ENCODE measurements at regions not wholly inside any gene's neighbourhood (a gene's known extent, or its start where the extent isn't known, plus 50 kb on each side); places are given as distances from the start of the nearest gene placed in this dataset.
"Not testable (repeated sequence)": the region's sequence is repeated elsewhere in the genome, so short reads cannot be mapped to it uniquely, and the experiment has no call there.

- DNase-seq = no peak
Observed at GRCh38 chr7:156050636-156051569, 238.6 kb upstream of the SHH start.

GRCh38 chr7:156049366-156049765 lies 237.1 kb upstream of the SHH start:
- DNase-seq = no peak

DNA sequence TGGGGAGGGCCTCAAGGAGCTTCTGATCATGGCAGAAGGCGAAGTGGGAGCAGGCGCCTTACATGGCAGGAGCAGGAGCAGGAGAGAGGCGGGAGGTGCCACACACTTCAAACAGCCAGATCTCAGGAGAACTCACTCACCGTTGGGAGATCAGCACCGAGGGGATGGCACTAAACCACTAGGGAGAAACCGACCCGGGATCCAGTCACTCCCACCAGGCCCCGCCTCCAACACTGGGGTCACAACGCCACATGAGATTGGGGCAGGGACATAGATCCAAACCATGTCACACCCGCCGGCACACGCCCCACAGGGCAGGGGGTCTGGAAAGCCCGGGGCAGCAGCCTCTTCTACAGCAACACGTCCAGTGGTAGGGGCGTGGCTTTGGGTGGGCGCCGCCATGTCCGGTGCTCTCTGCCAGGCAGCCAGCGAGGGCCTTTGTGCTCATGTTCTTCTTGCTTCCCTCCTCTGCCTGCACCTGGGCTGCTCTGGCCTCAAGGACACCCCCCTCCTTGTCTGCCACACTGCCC lies 233.8 kb upstream of the SHH start:
- no peak for DNase-seq

DNA sequence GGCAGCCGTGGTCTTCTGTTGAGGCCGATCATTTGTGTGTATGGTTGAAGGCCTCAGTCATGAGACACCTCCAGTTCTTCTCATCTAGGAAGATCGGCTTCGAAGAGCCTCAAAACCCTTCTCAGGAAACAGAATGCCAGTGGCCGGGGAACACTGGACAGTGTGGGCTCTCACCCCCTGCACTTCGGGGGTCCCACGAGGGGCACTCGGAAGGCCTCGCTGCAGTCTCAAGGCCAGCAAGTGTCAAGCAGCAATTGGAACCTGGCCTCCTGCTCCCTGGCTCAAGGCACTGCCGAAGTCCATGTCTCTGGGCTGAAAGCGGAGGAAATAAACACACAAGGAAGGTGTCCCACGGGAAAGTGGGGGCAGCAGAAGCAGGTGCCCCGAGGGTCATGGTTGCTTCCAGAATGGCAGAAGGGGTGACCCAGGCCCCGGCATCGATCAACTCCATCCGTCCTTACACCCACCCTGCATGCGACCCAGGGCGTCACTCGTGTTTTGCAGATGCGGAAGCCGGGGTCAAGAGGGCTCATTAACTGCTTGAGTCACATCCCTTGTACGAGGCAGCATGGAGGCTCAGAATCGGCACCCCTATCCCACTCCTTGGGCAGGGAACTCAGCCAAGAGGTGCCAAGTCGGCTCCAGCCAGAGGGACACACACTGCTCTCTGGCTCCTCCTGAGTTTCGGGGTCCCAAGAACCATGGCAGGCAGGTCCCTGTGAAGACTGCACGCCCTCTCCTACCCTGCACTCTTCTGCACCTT lies 231.3 kb upstream of the SHH start:
- no peak for DNase-seq

- DNase-seq = no peak
Observed at GRCh38 chr7:156041398-156041797, 229.1 kb upstream of the SHH start.

- no peak for DNase-seq
Observed at GRCh38 chr7:156039971-156040677, 227.9 kb upstream of the SHH start.

DNA sequence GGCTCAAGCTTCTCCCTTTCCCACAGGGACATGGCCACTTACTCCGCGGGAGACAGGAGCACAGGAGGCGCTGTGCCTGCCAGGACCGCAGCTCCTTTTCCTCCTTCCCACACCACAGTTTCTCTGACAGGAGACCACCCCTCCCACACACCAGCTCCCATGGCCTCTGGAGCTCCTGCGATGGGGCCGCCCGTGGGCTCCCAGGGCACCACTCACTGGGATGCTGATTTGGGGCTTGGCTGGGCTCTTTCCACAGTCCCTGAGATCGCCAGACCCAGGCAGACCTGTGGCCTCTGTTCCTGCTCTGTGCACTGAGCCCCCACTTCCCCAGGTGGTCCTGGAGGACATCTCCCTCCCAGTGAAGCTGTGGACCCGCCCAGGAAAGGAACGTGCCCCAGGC lies 226.9 kb upstream of the SHH start:
- no peak for DNase-seq

DNA sequence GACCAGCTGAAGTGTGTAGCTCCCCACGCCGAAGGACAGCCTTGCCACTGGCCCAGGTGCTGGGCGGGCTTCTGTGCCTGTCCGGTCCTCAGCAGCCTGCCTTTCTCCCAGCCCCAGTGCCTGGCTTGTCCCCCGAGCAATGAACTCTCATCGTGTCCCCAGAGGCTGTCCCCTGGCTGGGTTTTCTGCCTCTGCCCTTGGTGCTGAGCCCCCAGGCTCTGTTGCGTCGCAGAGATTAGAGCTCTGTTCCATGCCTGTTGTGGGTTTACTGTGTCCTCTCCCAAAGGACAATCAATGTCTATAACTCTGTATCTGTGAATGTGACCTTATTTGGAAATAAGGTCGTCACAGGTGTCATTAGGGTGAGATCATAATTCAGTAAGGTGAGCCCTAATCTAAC lies 226.1 kb upstream of the SHH start:
- DNase-seq = no peak

DNA sequence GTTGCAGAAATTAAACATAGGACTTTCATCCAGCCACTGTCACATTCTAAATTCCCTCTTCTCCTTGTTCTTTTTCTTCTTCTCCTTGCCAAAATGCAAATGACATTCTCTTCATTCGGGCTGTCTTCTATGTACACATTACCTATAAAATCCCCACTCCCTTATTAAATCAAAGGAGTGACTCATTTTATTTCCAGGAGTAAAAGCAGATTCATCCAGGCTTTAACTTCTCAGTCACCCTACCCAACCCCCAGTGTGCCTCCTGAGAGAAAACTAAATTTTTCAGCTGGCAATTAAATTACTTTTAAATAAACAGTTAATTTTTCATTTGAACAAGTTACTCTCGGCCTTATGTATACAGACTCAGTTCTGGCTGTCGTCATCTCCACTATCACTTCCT lies 223.9 kb upstream of the SHH start:
- no peak for DNase-seq

GRCh38 chr7:156035387-156035786 lies 223.1 kb upstream of the SHH start:
- not testable (repeated sequence) for DNase-seq

DNA sequence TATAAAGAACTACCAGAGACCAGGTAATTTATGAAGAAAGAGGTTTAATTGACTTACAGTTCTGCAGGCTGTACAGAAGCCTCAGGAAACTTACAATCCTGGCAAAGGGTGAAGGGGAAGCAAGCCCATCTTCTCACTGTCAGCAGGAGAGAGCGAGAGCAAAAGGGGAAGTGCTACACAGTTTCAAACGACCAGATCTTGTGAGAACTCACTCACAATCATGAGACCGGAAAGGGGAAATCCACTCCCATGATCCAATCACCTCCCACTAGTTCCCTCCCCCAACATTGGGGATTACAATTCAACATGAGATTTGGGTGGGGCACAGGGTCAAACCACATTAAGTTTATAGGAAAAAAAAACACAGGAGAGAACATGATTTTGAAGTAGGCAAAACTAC lies 222.1 kb upstream of the SHH start:
- peak; percentile 89 to 91 for DNase-seq

DNA sequence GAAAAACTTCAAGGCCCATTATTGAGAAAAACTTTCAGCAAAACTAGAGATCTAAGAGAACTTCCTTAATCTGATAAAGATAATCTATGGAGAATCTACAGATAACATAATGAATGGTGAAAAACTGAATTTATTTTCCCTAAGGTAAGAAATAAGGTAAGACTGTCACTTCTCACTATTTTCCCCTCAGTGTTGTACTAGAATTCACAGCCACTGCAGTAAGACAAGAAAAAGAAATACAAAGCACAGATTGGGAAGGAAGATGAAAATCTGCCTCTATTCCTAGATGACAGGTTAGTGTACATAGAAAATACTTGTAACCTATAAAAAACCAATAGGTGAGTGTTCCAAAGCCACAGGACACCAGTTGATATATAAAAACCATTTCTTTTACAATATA lies 220.7 kb upstream of the SHH start:
- DNase-seq = no peak

DNA sequence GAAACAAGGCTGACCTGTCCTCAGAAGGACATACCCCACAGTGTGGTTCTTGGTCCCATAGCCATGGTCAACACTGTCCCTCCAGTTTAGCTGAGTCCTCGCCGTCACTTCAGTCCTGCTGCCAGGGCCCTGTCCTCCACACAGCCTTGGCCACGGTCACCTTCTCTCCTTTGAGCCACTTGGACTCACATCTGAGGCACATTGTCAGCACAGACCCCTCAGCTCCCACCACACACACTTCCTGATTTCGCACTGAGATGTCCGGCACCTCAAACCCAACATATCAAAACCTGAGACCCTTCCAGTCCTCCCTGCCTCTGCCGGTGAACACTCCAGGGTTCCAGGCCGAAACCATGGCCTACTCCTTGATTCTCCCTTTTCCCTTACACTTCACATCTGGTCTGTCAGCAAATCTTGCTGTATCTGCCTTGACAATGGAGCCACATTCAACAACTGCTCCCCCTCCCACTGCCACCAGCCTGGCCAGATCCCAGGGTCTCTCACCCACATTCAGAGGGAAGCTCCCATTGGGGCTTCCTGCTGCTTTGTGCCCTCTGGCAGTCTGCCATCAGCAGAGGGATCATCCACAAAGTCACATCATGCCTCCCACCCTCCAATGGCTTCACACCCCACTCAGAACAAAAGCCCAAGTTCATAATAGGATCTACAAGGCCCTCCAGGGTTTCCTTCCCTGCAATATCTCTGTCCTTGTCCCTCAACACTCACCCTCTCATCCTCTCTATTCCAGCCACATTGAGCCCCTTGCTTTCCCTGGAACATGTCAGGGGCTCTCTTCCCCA lies 219.6 kb upstream of the SHH start:
- DNase-seq = no peak

GRCh38 chr7:156029460-156030007 lies 217.3 kb upstream of the SHH start:
- no peak for DNase-seq

GRCh38 chr7:156028521-156028920 lies 216.3 kb upstream of the SHH start:
- DNase-seq = no peak

DNA sequence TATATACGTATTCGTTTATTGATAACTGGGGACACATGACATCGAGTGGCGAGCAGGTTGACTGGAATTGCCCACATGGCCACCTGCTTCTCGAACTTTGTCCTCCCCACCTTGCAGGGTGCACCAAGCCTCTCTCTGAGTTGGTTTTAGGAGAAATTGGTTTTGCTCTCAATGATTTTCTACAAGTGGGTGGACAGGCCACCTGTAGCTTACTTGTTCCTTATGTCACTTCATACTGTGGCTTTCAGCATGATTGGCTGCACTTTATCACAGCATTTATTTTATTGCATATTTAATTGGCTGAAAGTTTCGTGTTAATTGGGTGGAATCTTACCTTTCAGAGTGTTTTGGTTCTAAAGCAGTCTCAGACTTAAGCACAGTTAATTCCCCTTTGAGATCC lies 215.6 kb upstream of the SHH start:
- DNase-seq = no peak

GRCh38 chr7:156026603-156027002 lies 214.3 kb upstream of the SHH start:
- DNase-seq = no peak

DNA sequence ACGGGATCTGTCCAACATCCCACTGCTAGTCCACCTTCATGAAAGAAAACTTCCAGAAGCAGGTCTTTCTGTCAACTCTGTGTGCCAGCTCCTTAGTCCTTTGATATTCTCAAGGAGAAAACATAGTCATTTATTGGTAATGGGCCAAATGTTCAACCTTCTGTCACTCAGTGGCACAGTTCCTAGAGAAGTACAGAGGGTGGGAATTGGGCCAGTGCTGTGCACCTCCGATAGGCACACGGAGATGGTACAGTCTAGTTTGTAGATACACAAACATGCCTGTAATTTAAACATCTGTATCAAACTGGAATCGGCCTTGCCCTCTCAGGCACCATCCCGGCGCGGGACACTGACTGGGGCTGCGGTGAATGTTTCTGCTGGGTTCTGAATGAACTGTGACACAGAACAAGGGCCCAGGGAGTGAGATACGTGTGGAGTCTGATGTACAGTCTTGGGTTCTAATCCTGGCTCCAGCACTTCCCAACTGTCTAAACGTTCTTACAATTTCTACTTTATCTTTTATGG lies 213.9 kb upstream of the SHH start:
- no peak for DNase-seq

DNA sequence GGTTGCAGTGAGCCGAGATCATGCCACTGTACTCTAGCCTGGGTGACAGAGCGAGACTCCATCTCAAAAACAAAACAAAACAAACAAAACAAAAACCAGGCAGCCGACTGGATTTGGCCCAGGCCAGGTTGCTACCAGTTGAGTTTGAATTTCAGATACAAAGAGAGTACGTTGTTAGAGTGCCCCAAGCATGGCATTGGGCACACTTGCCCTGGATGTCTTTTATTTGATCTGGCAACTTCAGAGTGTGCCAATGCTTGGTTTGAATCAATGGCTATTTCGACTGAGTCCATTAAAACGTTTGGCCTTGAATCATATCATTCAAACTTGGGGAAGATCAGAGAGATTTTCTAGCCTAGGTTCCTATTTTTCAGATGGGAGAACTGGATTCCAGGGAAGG lies 213.4 kb upstream of the SHH start:
- DNase-seq = no peak

DNA sequence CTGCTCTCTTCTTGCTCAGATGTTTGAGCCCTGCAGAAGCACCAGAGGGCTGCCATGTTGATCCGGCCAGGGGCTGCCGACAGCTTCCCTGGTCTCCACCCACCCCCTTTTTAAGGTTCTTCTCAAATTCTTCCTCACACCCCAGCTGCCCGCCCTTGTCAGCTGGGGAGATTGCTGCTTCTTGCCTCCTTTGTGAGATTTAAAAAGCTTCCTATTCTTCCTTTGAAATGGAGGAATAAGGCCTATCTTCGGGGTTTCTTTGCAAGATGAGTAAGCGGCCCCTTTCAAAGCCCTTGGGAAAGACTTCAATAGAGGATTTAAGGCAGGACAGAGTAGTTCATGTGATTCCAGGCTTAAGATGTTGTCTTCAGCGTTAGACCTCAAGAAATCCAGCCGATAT lies 211.9 kb upstream of the SHH start:
- DNase-seq = no peak

- DNase-seq = no peak
Observed at GRCh38 chr7:156022483-156023459, 210.5 kb upstream of the SHH start.
